ES-I3 (cell line): ENCODE measurements at regions not wholly inside any gene's neighbourhood (a gene's known extent, or its start where the extent isn't known, plus 50 kb on each side); places are given as distances from the start of the nearest gene placed in this dataset.

ENCODE experiments used
- H3K36me3 ChIP-seq: 2 replicates; pipeline ENCODE4 v1.6.1; 2013; ENCODE audit warnings: mild to moderate bottlenecking, low read length, control low read depth, moderate library complexity; ENCODE audit not compliant: insufficient read depth
- H3K4me1 ChIP-seq: 2 replicates; pipeline ENCODE4 v1.6.1; 2013; ENCODE audit warnings: mild to moderate bottlenecking, control low read depth, low read length; ENCODE audit not compliant: insufficient read depth
- H3K9ac ChIP-seq: 2 replicates; pipeline ENCODE4 v1.6.1; 2013; ENCODE audit warnings: low read depth, mild to moderate bottlenecking, low read length, moderate library complexity
- H3K9me3 ChIP-seq: 2 replicates; pipeline ENCODE4 v1.6.1; 2013; ENCODE audit warnings: mild to moderate bottlenecking, low read length, moderate library complexity; ENCODE audit not compliant: control insufficient read depth, insufficient read depth

DNA sequence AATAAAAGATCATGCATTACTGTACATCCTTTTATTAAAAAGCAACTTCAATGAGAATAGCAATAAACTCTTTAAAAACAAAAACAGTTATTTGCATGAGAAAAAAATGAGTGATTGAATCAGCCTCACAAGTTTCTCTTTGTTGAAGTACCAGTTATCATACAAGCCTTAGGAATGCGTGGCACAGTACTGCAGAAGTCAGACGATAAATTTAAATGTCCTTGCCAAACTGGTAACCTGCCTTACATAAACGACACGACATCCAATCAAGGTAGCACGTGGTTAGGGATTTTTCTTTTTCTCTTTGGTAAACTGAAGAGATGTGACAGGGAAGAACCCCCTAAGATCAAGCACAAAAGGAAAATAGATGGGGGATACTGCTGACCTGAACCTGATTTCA, 251.0 kb downstream of the KLF12 start:
- Histone ChIP-seq H3K9me3 (no peaks in the 10 kb centered on the region), H3K9ac (no peak overlapping the region), H3K36me3 (no peaks in the 10 kb centered on the region), H3K4me1 (0 out of 2 replicates have a peak, but pooled peaks cover 6% of the 10 kb centered on the region)

DNA sequence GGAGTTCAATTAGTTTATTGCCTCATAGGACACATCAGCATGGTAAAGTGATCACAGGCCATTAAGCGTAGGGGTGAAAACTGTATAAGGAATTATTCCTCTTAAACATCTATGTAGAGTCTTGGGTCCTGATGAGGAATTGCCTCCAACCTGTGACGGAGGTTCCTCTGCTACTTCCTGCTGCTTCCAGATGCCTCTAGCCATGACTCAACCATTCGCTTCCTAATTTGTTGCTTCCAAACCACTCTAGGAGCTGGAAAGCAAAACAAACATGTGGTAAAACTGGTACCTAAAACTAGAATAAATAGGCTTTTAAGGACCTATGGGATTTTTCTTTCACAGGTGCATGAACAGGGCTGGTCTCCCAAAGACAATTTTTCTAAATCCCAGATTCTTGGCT, 253.8 kb downstream of the KLF12 start:
- Histone ChIP-seq H3K9me3 (no peaks in the 10 kb centered on the region), H3K36me3 (no peaks in the 10 kb centered on the region), H3K4me1 (0 out of 2 replicates have a peak, but pooled peaks cover 6% of the 10 kb centered on the region)

DNA sequence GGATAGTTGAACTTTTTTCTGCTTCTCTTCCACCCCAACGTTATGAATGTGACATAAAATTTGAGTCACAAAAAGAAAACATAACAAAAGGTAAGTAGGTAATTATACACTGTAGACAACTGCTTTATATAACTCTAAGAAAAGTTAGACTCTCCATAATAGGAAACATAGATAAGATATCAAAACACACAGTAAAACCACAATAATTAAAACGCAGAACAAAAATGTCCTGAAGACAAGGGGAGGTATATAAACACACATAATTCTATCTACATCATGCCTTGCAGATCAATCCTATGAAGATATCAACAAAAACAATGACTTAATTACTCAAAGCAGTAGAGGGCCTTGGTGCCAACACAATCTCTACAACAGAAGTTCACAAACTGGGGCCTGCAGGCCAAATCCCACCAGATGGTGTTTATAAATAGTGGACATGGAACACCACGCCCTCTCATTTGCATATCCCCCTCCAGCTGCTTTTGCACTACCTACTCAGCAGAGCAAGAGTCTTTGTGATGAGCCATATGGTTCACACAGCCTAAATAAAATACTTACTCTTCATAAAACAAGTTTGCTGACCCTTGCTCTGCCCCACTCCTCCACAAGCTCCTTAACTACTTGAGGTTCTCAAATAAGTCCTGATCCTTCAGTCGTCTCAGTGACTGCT, 254.7 kb downstream of the KLF12 start:
- H3K4me1 ChIP-seq: 0 out of 2 replicates have a peak, but pooled peaks cover 6% of the 10 kb centered on the region
- H3K9me3 ChIP-seq: no peaks in the 10 kb centered on the region
- no peaks in the 10 kb centered on the region for H3K36me3 ChIP-seq
- H3K9ac ChIP-seq: no peak overlapping the region

More for the DNA sequence above, 253.8 kb downstream of the KLF12 start:
- no peak overlapping the region for H3K9ac ChIP-seq

DNA sequence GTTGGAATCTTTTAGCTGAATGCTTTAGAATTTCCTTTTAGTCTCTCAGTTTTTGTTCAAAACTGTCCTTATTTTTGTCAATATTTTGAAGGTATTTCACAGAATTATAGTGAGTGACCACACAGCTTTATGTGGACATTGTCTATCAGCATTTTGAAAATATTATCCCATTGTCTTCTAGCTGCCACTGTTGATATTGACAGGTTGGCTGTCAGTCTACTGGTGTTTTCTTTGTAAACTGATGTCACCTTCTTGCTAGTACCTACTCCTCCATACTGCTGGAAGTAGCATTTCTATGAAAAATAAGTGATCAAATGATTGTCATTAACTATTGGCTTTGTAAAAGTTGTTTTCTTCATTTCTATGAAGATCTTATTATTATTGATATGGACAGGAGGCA, 256.8 kb downstream of the KLF12 start:
- Histone ChIP-seq H3K4me1 (0 out of 2 replicates have a peak, but pooled peaks cover 6% of the 10 kb centered on the region), H3K9ac (no peak overlapping the region), H3K36me3 (no peaks in the 10 kb centered on the region), H3K9me3 (no peaks in the 10 kb centered on the region)

DNA sequence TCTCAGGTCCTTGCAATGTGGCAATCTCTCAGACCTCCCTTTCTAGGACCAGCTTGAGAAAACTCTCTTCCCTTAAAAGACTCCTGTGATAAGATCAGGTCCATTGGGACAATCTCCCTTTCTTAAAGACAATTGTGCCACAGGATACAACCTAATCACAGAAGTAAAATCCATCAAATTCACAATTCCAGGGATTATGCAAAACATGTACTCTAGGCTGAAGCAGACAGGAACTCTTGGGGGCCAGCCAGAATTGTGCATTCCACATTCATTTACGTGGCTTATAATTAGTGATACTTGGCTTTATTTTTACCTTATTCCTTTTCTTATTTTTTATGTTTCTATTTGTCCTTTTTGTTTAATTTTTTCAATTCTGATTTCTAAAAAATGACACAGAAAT, 257.9 kb downstream of the KLF12 start:
- H3K4me1 ChIP-seq: 0 out of 2 replicates have a peak, but pooled peaks cover 6% of the 10 kb centered on the region
- no peaks in the 10 kb centered on the region for H3K36me3 ChIP-seq
- no peak overlapping the region for H3K9ac ChIP-seq
- no peaks in the 10 kb centered on the region for H3K9me3 ChIP-seq

DNA sequence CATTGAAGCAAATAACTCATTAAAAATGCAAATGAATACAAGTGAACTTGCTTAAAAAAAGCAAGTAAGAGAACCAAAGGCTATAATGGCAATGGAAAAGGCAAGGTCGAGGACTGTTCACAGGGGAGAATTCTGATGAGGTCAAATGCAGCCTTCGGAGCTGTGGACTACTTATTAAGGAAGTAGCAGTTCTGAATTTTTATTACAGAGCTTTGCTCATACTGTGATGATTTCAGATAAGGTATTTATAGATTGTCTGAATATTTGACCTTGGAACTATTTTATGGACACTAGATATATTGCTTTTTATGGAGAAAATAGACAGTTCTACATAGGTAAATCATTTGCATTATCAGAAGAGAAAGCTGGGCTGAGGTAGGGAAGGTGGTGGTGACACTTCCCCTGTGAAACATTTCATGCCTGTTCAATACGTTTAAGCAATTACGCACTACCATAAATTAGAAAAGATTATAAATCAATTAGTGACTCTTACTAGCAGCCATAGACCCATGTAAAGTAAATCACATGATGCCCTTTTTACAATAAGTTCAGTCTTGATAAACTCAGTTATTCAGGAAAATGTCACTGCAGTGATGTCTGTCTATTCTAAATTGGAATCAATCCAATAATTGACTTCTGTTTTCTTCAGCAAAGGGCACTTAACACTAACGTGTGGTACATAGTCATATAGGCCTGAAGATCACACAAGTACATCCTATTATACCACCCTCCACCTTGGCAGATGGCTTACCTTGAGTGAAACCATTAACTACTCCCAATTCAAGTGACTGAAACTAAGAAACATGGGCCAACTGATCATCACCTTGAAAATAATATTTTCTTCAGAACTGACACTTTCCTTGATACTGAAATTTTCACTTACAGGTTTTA, 260.0 kb downstream of the KLF12 start:
- no peaks in the 10 kb centered on the region for H3K9me3 ChIP-seq
- H3K4me1 ChIP-seq: peaks cover 7% of the 10 kb centered on the region
- no peak overlapping the region for H3K9ac ChIP-seq
- no peaks in the 10 kb centered on the region for H3K36me3 ChIP-seq

DNA sequence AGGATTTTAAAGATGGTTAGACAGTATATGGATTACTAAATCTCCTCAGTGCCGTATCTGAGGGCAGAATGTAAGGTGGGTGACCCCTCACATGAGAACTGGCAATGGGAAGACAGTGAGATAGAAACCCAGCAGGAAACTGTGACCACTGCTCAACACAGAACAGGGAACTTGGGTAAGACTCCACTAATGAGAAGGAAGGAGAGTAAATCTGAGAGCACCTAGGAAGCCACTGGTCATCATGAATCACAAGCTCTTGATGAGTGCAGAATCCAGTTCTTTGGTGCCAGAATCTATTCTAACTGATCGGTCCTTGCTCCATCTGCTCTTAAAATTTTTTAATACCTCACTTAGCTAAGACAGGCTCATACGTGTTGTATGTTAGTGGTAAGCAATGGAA, 261.8 kb downstream of the KLF12 start:
- Histone ChIP-seq H3K9me3 (no peaks in the 10 kb centered on the region), H3K36me3 (no peaks in the 10 kb centered on the region), H3K9ac (no peak overlapping the region), H3K4me1 (peaks cover 7% of the 10 kb centered on the region)

DNA sequence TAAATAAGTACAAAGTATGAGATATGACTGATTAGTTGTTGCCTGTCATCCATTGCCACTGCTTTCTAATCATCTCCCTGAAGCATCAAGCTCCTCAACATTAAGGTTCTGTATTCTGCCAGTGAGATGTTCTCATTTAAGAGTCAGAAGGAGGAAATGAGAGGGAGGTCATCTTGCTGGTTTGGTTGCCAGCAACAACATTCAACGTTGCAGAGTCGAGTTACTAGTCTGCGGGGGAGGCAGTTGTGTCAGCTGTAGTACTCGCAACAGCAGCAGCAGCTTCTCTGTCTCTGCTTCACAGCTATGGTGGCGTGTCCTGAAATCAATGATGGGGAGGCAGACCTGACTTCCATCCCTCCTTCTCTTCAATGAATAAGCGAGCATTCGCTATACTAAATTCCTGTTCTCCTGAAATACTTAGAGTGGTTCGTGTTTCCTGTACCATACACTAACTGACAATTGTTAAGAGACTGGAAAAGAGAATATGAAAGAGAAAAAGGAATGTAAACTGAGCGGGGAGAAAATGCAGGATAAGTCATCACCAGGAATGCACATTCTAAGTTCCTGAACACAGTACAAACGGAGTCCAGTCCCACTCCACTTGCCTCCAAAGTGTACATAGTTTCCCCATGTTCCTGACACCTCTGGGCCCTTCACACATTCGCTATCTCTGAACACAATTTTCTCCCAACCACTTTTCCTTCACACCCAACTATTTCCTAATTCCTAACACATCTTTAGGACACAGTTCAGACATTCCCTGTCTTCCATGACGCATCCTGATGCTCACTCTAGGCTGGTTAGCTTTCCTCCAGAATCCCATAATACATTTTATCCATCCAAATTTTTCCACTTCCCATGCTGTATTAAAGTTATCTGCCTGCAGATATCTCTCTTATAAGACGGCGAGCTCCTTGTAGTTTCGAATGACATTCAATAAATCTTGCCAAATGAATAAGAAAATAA, 263.0 kb downstream of the KLF12 start:
- H3K9me3 ChIP-seq: no peaks in the 10 kb centered on the region

DNA sequence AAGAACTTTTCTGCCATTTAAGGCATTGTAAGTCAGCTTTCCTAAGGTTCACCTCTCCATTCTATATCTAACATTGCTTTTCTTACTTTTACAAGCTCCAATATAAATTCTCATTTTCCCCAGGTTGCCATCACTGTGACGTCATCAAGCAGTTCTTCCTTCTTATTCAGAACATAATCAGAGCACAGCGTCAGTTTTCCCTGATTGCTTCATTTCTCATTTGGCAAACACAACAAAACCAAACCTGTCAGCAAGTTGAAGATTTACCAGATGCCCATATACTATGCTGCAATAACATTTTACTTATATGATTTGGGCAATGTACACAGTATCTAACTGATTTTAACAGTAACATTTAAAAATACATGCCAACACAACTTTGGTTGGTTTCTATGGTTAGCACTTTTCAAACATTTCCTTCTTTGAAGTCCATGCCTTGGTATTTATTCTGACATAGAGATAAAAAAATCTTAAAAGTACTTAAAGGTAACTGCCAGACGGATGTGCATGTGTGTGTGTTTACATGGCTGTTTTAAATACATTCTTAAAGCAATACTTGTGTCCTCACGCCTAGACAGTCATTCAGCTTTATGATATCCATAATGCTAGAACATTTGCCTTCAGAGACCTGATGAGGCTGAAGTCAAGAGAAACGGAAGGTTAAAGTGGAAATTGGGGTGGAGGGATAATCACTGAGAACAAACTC, 264.0 kb downstream of the KLF12 start:
- H3K4me1 ChIP-seq: peaks cover 7% of the 10 kb centered on the region
- H3K9me3 ChIP-seq: no peaks in the 10 kb centered on the region
- no peak overlapping the region for H3K9ac ChIP-seq

More for the DNA sequence above, 263.0 kb downstream of the KLF12 start:
- Histone ChIP-seq H3K36me3 (no peaks in the 10 kb centered on the region), H3K9ac (no peak overlapping the region), H3K4me1 (peaks cover 7% of the 10 kb centered on the region)

DNA sequence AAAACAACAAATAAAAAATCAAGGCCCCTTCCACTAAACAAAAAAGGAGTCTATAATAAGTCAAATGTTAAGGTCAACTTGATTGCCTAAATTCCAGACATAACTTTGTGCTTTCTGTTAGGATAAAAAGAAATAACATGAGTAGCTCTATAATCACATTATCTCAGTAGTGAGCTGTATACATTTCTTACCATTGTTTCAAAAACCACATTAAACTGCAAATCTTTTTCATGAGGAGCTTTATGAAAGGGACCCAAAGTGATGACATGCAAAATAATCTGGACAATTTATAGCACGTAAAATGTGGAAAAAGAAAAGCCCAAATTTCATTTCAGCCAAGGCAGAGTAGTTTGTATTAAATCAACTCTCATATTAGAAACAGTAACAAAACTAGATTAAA, 269.2 kb downstream of the KLF12 start:
- Histone ChIP-seq H3K36me3 (no peaks in the 10 kb centered on the region), H3K9me3 (no peaks in the 10 kb centered on the region), H3K9ac (no peak overlapping the region), H3K4me1 (no peaks in the 10 kb centered on the region)

More for the DNA sequence above, 264.0 kb downstream of the KLF12 start:
- H3K36me3 ChIP-seq: no peaks in the 10 kb centered on the region

DNA sequence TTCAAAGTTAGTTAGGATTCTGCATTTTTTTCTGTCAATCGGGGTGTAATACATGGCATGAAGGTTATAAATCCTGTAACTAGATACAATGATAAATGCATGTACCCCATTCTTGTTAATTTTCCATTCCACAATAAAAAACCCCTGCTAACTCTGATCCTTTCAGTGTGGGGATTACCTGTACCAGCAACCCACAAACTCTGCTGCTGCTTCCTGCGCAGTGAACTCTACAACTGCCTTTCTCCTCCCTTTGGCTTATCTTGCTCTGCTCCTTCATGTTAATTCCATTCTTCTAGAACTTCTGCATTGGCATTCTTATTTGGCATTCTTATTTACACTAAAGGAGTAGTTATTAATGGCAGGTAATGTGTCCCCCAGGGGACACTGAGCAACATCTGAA, 273.1 kb downstream of the KLF12 start:
- Histone ChIP-seq H3K9ac (no peak overlapping the region), H3K36me3 (no peaks in the 10 kb centered on the region), H3K9me3 (no peaks in the 10 kb centered on the region), H3K4me1 (no peaks in the 10 kb centered on the region)

DNA sequence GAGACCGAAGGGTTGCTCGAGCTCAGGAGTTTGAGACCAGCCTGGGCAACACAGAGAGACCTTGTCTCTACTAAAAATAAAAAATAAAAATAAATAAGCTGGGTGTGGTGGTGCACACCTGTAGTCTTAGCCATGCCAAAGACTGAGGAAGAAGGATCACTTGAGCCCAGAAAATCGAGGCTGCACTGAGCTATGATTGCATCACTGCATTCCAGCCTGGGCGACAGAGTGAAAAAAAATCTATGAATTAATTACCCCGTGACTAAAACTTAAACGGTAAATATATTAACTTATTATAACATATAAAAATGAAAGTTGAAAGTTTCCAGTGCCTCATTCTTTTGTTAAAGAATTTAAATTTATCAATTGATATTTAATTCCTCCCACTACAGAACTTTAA, 273.7 kb downstream of the KLF12 start:
- no peaks in the 10 kb centered on the region for H3K9me3 ChIP-seq
- no peak overlapping the region for H3K9ac ChIP-seq
- no peaks in the 10 kb centered on the region for H3K4me1 ChIP-seq
- H3K36me3 ChIP-seq: no peaks in the 10 kb centered on the region

DNA sequence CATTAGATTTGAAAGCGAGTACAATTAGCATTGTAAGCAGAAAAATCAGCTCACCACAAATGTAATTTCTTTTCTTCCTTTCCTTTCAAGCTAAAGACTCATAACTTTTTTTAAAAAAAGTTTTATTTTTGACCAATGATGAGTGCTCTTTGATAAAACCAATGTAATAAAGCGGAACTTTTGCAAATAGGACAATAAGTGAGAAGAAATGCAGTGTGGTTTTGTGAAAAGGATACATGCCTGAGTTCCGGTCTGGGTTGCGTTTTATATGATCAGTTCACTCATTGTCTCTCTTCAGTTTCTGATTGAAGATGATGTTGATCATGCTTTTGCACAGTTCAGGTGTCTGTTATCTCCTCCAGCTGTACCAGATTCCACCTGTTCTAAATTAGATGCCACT, 274.4 kb downstream of the KLF12 start:
- Histone ChIP-seq H3K9ac (no peak overlapping the region), H3K36me3 (no peaks in the 10 kb centered on the region), H3K9me3 (no peaks in the 10 kb centered on the region), H3K4me1 (no peaks in the 10 kb centered on the region)
